SK-N-SH treated with all-trans-retinoic acid at 6 μM for 48 hours (cell line): ENCODE measurements at regions not wholly inside any gene's neighbourhood (a gene's known extent, or its start where the extent isn't known, plus 50 kb on each side); places are given as distances from the start of the nearest gene placed in this dataset.

Source experiments
- ATAC-seq: fragments of 200-7000 bp; cut with Tn5 transposase; 3 replicates; pipeline ENCODE4 v1.9.1; 2020; ENCODE audit warnings: mild to moderate bottlenecking, moderate library complexity
- ARNTL ChIP-seq: fragments of 450-650 bp; formaldehyde crosslinking; IDR thresholded peaks from 2 replicates; pipeline ENCODE4 v1.5.0; 2020; ENCODE audit warnings: low read depth, mild to moderate bottlenecking, moderate library complexity, borderline replicate concordance
- BACH2 ChIP-seq: fragments of 250-450 bp; sonication (Bioruptor Pico); IDR thresholded peaks from 2 replicates; pipeline ENCODE4 v1.9.0; 2021; ENCODE audit warnings: mild to moderate bottlenecking, borderline replicate concordance
- CSDC2 ChIP-seq: fragments of 250-450 bp; sonication (Bioruptor Pico); IDR thresholded peaks from 2 replicates; pipeline ENCODE4 v1.5.0; 2020; ENCODE audit warnings: mild to moderate bottlenecking, moderate library complexity
- ESRRG ChIP-seq: fragments of 250-450 bp; sonication (Bioruptor Pico); IDR thresholded peaks from 2 replicates; pipeline ENCODE4 v1.6.1; 2021; ENCODE audit warnings: mild to moderate bottlenecking
- ISL1 ChIP-seq: fragments of 250-450 bp; sonication (Bioruptor Pico); IDR thresholded peaks from 2 replicates; pipeline ENCODE4 v2.1.2; 2022; ENCODE audit warnings: mild to moderate bottlenecking, moderate library complexity
- OSR1 ChIP-seq: fragments of 250-450 bp; sonication (Bioruptor Pico); IDR thresholded peaks from 2 replicates; pipeline ENCODE4 v1.8.0; 2022; ENCODE audit warnings: moderate library complexity, mild to moderate bottlenecking, inconsistent platforms
- PPARA ChIP-seq: fragments of 250-450 bp; sonication (Bioruptor Pico); IDR thresholded peaks from 2 replicates; pipeline ENCODE4 v1.5.0; 2020; ENCODE audit warnings: mild to moderate bottlenecking, borderline replicate concordance
- RARB ChIP-seq: fragments of 250-450 bp; sonication (Bioruptor Pico); IDR thresholded peaks from 2 replicates; pipeline ENCODE4 v1.8.0; 2021; ENCODE audit warnings: mild to moderate bottlenecking, moderate library complexity
- SNAI2 ChIP-seq: fragments of 250-450 bp; sonication (Bioruptor Pico); IDR thresholded peaks from 2 replicates; pipeline ENCODE4 v1.5.0; 2020; ENCODE audit warnings: mild to moderate bottlenecking, moderate library complexity
- TCF4 ChIP-seq: fragments of 250-450 bp; sonication (Bioruptor Pico); IDR thresholded peaks from 2 replicates; pipeline ENCODE4 v1.8.0; 2021; ENCODE audit warnings: mild to moderate bottlenecking, moderate library complexity, borderline replicate concordance
- TOX ChIP-seq: fragments of 250-450 bp; sonication (Bioruptor Pico); IDR thresholded peaks from 2 replicates; pipeline ENCODE4 v1.8.0; 2021; ENCODE audit warnings: mild to moderate bottlenecking, moderate library complexity, borderline replicate concordance
- ZC3H10 ChIP-seq: fragments of 250-450 bp; sonication (Bioruptor Pico); IDR thresholded peaks from 2 replicates; pipeline ENCODE4 v1.5.1; 2021; ENCODE audit warnings: mild to moderate bottlenecking, moderate library complexity
- ZFP30 ChIP-seq: fragments of 450-650 bp; formaldehyde crosslinking; IDR thresholded peaks from 2 replicates; pipeline ENCODE4 v1.5.0; 2022; ENCODE audit warnings: mild to moderate bottlenecking, moderate library complexity
- ZNF565 ChIP-seq: fragments of 450-650 bp; formaldehyde crosslinking; conservative IDR thresholded peaks from 2 replicates; pipeline ENCODE4 v1.5.0; 2020; ENCODE audit warnings: low read depth, mild to moderate bottlenecking, moderate library complexity
- ZNF70 ChIP-seq: fragments of 450-650 bp; formaldehyde crosslinking; IDR thresholded peaks from 2 replicates; pipeline ENCODE4 v1.5.0; 2020; ENCODE audit warnings: mild to moderate bottlenecking, moderate library complexity
- ZNF8 ChIP-seq: fragments of 450-650 bp; formaldehyde crosslinking; IDR thresholded peaks from 2 replicates; pipeline ENCODE4 v1.5.0; 2020; ENCODE audit warnings: mild to moderate bottlenecking, moderate library complexity
- TF ChIP-seq, protein P1 (sequence below): fragments of 250-450 bp; sonication (Bioruptor Pico); IDR thresholded peaks from 2 replicates; pipeline ENCODE4 v1.5.1; 2020; ENCODE audit warnings: low read depth, mild to moderate bottlenecking, moderate library complexity
- TF ChIP-seq, protein P2 (sequence below): fragments of 250-450 bp; sonication (Bioruptor Pico); IDR thresholded peaks from 2 replicates; pipeline ENCODE4 v1.5.0; 2020; ENCODE audit warnings: mild to moderate bottlenecking, moderate library complexity
- TF ChIP-seq, protein P3 (sequence below): fragments of 250-450 bp; sonication (Bioruptor Pico); IDR thresholded peaks from 2 replicates; pipeline ENCODE4 v1.8.0; 2020; ENCODE audit warnings: mild to moderate bottlenecking, moderate library complexity, borderline replicate concordance
- TF ChIP-seq, protein P4 (sequence below): fragments of 250-450 bp; sonication (Bioruptor Pico); IDR thresholded peaks from 2 replicates; pipeline ENCODE4 v1.8.0; 2021; ENCODE audit warnings: low read depth, mild to moderate bottlenecking, moderate library complexity, borderline replicate concordance
- TF ChIP-seq, protein P5 (sequence below): fragments of 250-450 bp; sonication (Bioruptor Pico); IDR thresholded peaks from 2 replicates; pipeline ENCODE4 v1.5.1; 2021; ENCODE audit warnings: mild to moderate bottlenecking, moderate library complexity

DNA sequence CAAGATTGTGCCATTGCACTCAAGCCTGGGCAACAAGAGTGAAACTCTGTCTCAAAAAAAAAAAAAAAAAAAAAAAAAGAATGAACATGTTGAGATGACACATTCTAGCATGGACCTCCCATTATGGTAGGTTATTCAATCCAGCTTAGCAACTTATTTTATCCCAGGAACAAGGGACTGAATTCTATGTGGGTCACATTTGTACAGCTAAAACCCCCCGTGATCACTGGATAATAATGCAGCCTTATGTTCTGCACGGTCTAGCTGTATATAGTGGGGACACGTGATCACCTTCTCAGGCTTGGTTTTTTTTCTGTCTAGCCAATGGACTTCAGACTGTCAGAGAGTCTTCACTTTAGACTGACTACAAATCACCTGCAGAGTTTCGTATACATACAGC lies 115.2 kb upstream of the FRG1 start:
- ATAC-seq, result no peak
- TF ChIP-seq ISL1 (CRISPR knock-in tag) (no peak), SNAI2 (CRISPR knock-in tag) (no peak), PPARA (CRISPR knock-in tag) (no peak), ZNF70 (no peak), TCF4 (CRISPR knock-in tag) (no peak), BACH2 (CRISPR knock-in tag) (no peak)
- TF ChIP-seq, protein P1, sequence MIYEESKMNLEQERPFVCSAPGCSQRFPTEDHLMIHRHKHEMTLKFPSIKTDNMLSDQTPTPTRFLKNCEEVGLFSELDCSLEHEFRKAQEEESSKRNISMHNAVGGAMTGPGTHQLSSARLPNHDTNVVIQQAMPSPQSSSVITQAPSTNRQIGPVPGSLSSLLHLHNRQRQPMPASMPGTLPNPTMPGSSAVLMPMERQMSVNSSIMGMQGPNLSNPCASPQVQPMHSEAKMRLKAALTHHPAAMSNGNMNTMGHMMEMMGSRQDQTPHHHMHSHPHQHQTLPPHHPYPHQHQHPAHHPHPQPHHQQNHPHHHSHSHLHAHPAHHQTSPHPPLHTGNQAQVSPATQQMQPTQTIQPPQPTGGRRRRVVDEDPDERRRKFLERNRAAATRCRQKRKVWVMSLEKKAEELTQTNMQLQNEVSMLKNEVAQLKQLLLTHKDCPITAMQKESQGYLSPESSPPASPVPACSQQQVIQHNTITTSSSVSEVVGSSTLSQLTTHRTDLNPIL, result no peak

DNA sequence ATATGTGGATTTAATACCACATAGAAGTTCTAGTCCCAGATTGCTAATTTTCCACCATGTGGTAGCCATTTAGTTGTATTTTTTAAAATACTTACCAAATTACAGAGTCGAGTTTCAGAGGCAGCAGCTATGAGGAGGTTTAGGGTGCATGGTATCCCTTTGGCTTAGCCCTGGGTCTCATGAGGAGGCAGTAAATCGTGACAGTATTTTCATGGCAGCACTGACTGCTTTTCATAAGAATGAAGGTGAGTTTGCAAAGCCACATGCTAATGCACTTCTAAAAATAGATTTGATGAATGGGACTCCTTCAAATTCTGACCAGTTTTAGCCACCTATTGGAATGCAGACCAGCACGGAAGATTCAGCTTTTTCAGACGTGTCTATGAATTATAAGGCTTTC lies 114.0 kb upstream of the FRG1 start:
- ATAC-seq, result peak; percentile 54
- TF ChIP-seq RARB (CRISPR knock-in tag) (no peak), ARNTL (CRISPR knock-in tag) (no peak), ZNF8 (CRISPR knock-in tag) (no peak), TOX (CRISPR knock-in tag) (no peak), ZC3H10 (CRISPR knock-in tag) (no peak), ESRRG (CRISPR knock-in tag) (no peak), OSR1 (CRISPR knock-in tag) (no peak), ZNF70 (no peak), ZFP30 (no peak), BACH2 (CRISPR knock-in tag) (no peak), ZNF565 (no peak), CSDC2 (CRISPR knock-in tag) (no peak)
- TF ChIP-seq, protein P2, sequence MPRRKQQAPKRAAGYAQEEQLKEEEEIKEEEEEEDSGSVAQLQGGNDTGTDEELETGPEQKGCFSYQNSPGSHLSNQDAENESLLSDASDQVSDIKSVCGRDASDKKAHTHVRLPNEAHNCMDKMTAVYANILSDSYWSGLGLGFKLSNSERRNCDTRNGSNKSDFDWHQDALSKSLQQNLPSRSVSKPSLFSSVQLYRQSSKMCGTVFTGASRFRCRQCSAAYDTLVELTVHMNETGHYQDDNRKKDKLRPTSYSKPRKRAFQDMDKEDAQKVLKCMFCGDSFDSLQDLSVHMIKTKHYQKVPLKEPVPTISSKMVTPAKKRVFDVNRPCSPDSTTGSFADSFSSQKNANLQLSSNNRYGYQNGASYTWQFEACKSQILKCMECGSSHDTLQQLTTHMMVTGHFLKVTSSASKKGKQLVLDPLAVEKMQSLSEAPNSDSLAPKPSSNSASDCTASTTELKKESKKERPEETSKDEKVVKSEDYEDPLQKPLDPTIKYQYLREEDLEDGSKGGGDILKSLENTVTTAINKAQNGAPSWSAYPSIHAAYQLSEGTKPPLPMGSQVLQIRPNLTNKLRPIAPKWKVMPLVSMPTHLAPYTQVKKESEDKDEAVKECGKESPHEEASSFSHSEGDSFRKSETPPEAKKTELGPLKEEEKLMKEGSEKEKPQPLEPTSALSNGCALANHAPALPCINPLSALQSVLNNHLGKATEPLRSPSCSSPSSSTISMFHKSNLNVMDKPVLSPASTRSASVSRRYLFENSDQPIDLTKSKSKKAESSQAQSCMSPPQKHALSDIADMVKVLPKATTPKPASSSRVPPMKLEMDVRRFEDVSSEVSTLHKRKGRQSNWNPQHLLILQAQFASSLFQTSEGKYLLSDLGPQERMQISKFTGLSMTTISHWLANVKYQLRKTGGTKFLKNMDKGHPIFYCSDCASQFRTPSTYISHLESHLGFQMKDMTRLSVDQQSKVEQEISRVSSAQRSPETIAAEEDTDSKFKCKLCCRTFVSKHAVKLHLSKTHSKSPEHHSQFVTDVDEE (CRISPR knock-in tag), result no peak
- TF ChIP-seq, protein P1, result no peak
- TF ChIP-seq, protein P3, sequence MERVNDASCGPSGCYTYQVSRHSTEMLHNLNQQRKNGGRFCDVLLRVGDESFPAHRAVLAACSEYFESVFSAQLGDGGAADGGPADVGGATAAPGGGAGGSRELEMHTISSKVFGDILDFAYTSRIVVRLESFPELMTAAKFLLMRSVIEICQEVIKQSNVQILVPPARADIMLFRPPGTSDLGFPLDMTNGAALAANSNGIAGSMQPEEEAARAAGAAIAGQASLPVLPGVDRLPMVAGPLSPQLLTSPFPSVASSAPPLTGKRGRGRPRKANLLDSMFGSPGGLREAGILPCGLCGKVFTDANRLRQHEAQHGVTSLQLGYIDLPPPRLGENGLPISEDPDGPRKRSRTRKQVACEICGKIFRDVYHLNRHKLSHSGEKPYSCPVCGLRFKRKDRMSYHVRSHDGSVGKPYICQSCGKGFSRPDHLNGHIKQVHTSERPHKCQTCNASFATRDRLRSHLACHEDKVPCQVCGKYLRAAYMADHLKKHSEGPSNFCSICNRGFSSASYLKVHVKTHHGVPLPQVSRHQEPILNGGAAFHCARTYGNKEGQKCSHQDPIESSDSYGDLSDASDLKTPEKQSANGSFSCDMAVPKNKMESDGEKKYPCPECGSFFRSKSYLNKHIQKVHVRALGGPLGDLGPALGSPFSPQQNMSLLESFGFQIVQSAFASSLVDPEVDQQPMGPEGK (CRISPR knock-in tag), result no peak
- TF ChIP-seq, all 23 proteins: peak for 0

DNA sequence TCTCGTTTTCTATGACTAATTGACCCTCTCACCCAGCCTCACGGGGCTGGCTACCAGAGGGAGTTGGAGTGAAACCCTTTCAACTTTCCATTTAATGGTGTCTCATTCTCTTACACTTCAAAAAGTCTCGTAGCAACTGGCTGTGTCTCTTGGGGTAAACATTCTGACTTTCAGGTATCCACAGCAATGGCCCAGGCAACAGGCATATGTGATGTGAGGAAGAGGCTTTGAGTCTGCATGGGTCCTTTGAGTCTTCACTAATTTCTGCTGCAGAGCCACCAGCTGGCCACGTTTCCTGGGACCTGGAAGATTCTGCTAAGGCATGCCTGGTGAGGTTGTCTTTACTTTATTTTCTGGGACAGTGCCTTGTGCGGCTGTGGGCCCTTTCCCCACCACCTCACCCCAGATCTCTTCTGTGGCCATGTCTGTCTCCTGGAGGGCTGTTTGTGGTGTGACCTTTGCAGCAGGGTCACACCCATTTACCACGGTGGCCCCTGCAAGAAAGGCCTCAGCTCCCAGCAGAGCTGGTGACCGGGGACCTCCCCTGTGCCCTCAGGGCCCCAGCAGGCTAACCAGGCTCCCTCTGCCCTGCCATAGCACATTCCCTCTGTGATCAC lies 112.5 kb upstream of the FRG1 start:
- TF ChIP-seq ISL1 (CRISPR knock-in tag) (no peak), PPARA (CRISPR knock-in tag) (no peak), OSR1 (CRISPR knock-in tag) (no peak), ZNF70 (no peak), BACH2 (CRISPR knock-in tag) (no peak), ZC3H10 (CRISPR knock-in tag) (no peak), CSDC2 (CRISPR knock-in tag) (no peak), ESRRG (CRISPR knock-in tag) (no peak), ZNF565 (no peak), RARB (CRISPR knock-in tag) (no peak), ARNTL (CRISPR knock-in tag) (no peak)
- TF ChIP-seq, protein P1, result no peak
- TF ChIP-seq, protein P4, sequence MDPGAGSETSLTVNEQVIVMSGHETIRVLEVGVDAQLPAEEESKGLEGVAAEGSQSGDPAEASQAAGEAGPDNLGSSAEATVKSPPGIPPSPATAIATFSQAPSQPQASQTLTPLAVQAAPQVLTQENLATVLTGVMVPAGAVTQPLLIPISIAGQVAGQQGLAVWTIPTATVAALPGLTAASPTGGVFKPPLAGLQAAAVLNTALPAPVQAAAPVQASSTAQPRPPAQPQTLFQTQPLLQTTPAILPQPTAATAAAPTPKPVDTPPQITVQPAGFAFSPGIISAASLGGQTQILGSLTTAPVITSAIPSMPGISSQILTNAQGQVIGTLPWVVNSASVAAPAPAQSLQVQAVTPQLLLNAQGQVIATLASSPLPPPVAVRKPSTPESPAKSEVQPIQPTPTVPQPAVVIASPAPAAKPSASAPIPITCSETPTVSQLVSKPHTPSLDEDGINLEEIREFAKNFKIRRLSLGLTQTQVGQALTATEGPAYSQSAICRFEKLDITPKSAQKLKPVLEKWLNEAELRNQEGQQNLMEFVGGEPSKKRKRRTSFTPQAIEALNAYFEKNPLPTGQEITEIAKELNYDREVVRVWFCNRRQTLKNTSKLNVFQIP, result no peak
- TF ChIP-seq, protein P5, sequence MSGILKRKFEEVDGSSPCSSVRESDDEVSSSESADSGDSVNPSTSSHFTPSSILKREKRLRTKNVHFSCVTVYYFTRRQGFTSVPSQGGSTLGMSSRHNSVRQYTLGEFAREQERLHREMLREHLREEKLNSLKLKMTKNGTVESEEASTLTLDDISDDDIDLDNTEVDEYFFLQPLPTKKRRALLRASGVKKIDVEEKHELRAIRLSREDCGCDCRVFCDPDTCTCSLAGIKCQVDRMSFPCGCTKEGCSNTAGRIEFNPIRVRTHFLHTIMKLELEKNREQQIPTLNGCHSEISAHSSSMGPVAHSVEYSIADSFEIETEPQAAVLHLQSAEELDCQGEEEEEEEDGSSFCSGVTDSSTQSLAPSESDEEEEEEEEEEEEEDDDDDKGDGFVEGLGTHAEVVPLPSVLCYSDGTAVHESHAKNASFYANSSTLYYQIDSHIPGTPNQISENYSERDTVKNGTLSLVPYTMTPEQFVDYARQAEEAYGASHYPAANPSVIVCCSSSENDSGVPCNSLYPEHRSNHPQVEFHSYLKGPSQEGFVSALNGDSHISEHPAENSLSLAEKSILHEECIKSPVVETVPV, result no peak
- TF ChIP-seq, all 23 proteins: peak for 0
- ATAC-seq, result no peak
